Activated CD4-positive, alpha-beta T cell treated with anti-CD3 and anti-CD28 coated beads for 36 hours (primary cell): ENCODE measurements at regions not wholly inside any gene's neighbourhood (a gene's known extent, or its start where the extent isn't known, plus 50 kb on each side); places are given as distances from the start of the nearest gene placed in this dataset.

ENCODE experiments used
- ATAC-seq: fragments of 200-7000 bp; cut with Tn5 transposase; one replicate; pipeline ENCODE4 v1.10.0; 2021; ENCODE audit warnings: mild to moderate bottlenecking, moderate library complexity
- CTCF ChIA-PET: fragments of 350-600 bp; sonication (Branson Sonifier 250); formaldehyde crosslinking; loops from one replicate; lab custom pipeline; 2021; ENCODE audit warnings: antibody characterized with exemption; lab: Charles Lee
- POLR2A ChIA-PET: fragments of 350-600 bp; sonication (Branson Sonifier 250); formaldehyde crosslinking; loops from one replicate; lab custom pipeline; 2021; ENCODE audit warnings: antibody characterized with exemption, inconsistent platforms; lab: Charles Lee
- DNase-seq: peaks from one replicate; pipeline ENCODE4 v3.0.0-alpha.2; 2020
- H3K27ac Mint-ChIP-seq: one replicate; pipeline ENCODE4 v1.8.0; 2021; ENCODE audit warnings: mixed read lengths
- H3K27me3 Mint-ChIP-seq: one replicate; pipeline ENCODE4 v1.8.0; 2021; ENCODE audit warnings: mixed read lengths
- H3K36me3 Mint-ChIP-seq: one replicate; pipeline ENCODE4 v1.8.0; 2021; ENCODE audit warnings: low read depth, mixed read lengths
- H3K4me1 Mint-ChIP-seq: one replicate; pipeline ENCODE4 v1.8.0; 2021; ENCODE audit warnings: mixed read lengths
- H3K4me3 Mint-ChIP-seq: one replicate; pipeline ENCODE4 v1.8.0; 2021; ENCODE audit warnings: mild to moderate bottlenecking, moderate library complexity, mixed read lengths
- H3K9me3 Mint-ChIP-seq: one replicate; pipeline ENCODE4 v1.8.0; 2021; ENCODE audit warnings: low read depth, mixed read lengths
- intact Hi-C, 2 experiments: fragments of 100-400 bp; cut with DNase I in 1 of 2; cut with micrococcal nuclease in 1 of 2; formaldehyde crosslinking; loops; one replicate each; pipeline versions ENCODE4 v1.14.2 to v1.15.1; 2022 to 2024; cut with DNase I, micrococcal nuclease

GRCh38 chr17:17398188-17398942 is 78.4 kb upstream of the MED9 start:
- no peaks in the 10 kb centered on the region for H3K9me3 Mint-ChIP-seq
- peaks cover 16% of the 10 kb centered on the region for H3K4me1 Mint-ChIP-seq
- intact Hi-C loops: no loop called here
- no peak overlapping the region for H3K4me3 Mint-ChIP-seq
- no peaks in the 10 kb centered on the region for H3K27me3 Mint-ChIP-seq
- DNase-seq: no peak
- no peak for ATAC-seq
- H3K27ac Mint-ChIP-seq: no peak overlapping the region
- ChIA-PET POLR2A (no interaction called here), CTCF (no interaction called here)
- no peaks in the 10 kb centered on the region for H3K36me3 Mint-ChIP-seq

- POLR2A ChIA-PET: no interaction called here
- peaks cover 25% of the 10 kb centered on the region for H3K4me1 Mint-ChIP-seq
- no peak overlapping the region for H3K27ac Mint-ChIP-seq
- ATAC-seq: no peak
- no peak for DNase-seq
- no peaks in the 10 kb centered on the region for H3K27me3 Mint-ChIP-seq
- CTCF ChIA-PET: interaction anchor here (1.0 to 1.4 kb wide), 2 partner anchors 8 to 22 kb away, joined by 4 to 5 read pairs; no protein-coding TSS in a partner anchor
- no peak overlapping the region for H3K4me3 Mint-ChIP-seq
- H3K36me3 Mint-ChIP-seq: no peaks in the 10 kb centered on the region
- intact Hi-C loops: no loop called here
- no peaks in the 10 kb centered on the region for H3K9me3 Mint-ChIP-seq
Observed at GRCh38 chr17:17398943-17399926, 77.6 kb upstream of the MED9 start.

- CTCF ChIA-PET: interaction anchor here (0.7 to 1.4 kb wide), 3 partner anchors 9 to 79 kb away, joined by 4 to 5 read pairs (median 4); no protein-coding TSS in a partner anchor
Observed at GRCh38 chr17:17400070-17400469, 76.7 kb upstream of the MED9 start.

GRCh38 chr17:17400566-17401184 is 76.1 kb upstream of the MED9 start:
- DNase-seq: no peak
- POLR2A ChIA-PET: no interaction called here

More at GRCh38 chr17:17400070-17400469, 76.7 kb upstream of the MED9 start:
- DNase-seq: no peak
- no peaks in the 10 kb centered on the region for H3K36me3 Mint-ChIP-seq
- H3K27ac Mint-ChIP-seq: no peak overlapping the region
- no peaks in the 10 kb centered on the region for H3K27me3 Mint-ChIP-seq
- ATAC-seq: no peak
- POLR2A ChIA-PET: no interaction called here
- H3K4me3 Mint-ChIP-seq: no peak overlapping the region
- no peaks in the 10 kb centered on the region for H3K9me3 Mint-ChIP-seq
- H3K4me1 Mint-ChIP-seq: peaks cover 33% of the 10 kb centered on the region
- intact Hi-C loops: no loop called here

GRCh38 chr17:17401271-17401781 is 75.5 kb upstream of the MED9 start:
- H3K27me3 Mint-ChIP-seq: no peaks in the 10 kb centered on the region
- intact Hi-C loops: no loop called here
- H3K4me1 Mint-ChIP-seq: peaks cover 46% of the 10 kb centered on the region
- no peak overlapping the region for H3K27ac Mint-ChIP-seq
- CTCF ChIA-PET: no interaction called here
- ATAC-seq (no peak), DNase-seq (peak; percentile 33)
- H3K4me3 Mint-ChIP-seq: no peak overlapping the region
- POLR2A ChIA-PET: no interaction called here
- H3K9me3 Mint-ChIP-seq: no peaks in the 10 kb centered on the region
- no peaks in the 10 kb centered on the region for H3K36me3 Mint-ChIP-seq

More at GRCh38 chr17:17400566-17401184, 76.1 kb upstream of the MED9 start:
- no peaks in the 10 kb centered on the region for H3K36me3 Mint-ChIP-seq
- no peak overlapping the region for H3K4me3 Mint-ChIP-seq
- H3K27ac Mint-ChIP-seq: no peak overlapping the region
- intact Hi-C loops: no loop called here
- no peaks in the 10 kb centered on the region for H3K27me3 Mint-ChIP-seq
- H3K4me1 Mint-ChIP-seq: peaks cover 40% of the 10 kb centered on the region
- CTCF ChIA-PET: interaction anchor here (0.7 to 1.4 kb wide), 3 partner anchors 9 to 78 kb away, joined by 4 to 5 read pairs (median 4); no protein-coding TSS in a partner anchor
- H3K9me3 Mint-ChIP-seq: no peaks in the 10 kb centered on the region
- no peak for ATAC-seq

- H3K4me1 Mint-ChIP-seq: peaks cover 53% of the 10 kb centered on the region
- H3K36me3 Mint-ChIP-seq: no peaks in the 10 kb centered on the region
- DNase-seq: no peak
- no peak overlapping the region for H3K4me3 Mint-ChIP-seq
- H3K9me3 Mint-ChIP-seq: no peaks in the 10 kb centered on the region
- ATAC-seq: no peak
- CTCF ChIA-PET: interaction anchor here (0.6 to 1.4 kb wide), 4 partner anchors 11 to 385 kb away, joined by 3 to 4 read pairs (median 3); no protein-coding TSS in a partner anchor
- intact Hi-C loops: no loop called here
- H3K27ac Mint-ChIP-seq: no peak overlapping the region
- H3K27me3 Mint-ChIP-seq: no peaks in the 10 kb centered on the region
- POLR2A ChIA-PET: no interaction called here
Observed at GRCh38 chr17:17402558-17402957, 74.2 kb upstream of the MED9 start.

GRCh38 chr17:17403065-17403464 is 73.7 kb upstream of the MED9 start:
- DNase-seq (no peak), ATAC-seq (no peak)
- ChIA-PET POLR2A (no interaction called here), CTCF (interaction anchor here (0.6 to 1.4 kb wide), 4 partner anchors 12 to 386 kb away, joined by 3 to 4 read pairs (median 3); no protein-coding TSS in a partner anchor)
- intact Hi-C loops: no loop called here
- H3K27ac Mint-ChIP-seq: peak overlapping the region; percentile 66
- peaks cover 56% of the 10 kb centered on the region for H3K4me1 Mint-ChIP-seq
- H3K4me3 Mint-ChIP-seq: no peak overlapping the region
- no peaks in the 10 kb centered on the region for H3K36me3 Mint-ChIP-seq
- no peaks in the 10 kb centered on the region for H3K27me3 Mint-ChIP-seq
- H3K9me3 Mint-ChIP-seq: no peaks in the 10 kb centered on the region

- CTCF ChIA-PET: no interaction called here
- Mint-ChIP-seq H3K4me1 (peaks cover 61% of the 10 kb centered on the region), H3K9me3 (no peaks in the 10 kb centered on the region)
Observed at GRCh38 chr17:17403899-17404576, 72.8 kb upstream of the MED9 start.

GRCh38 chr17:17405673-17406072 is 71.1 kb upstream of the MED9 start:
- ATAC-seq (no peak), DNase-seq (no peak)
- H3K36me3 Mint-ChIP-seq: no peaks in the 10 kb centered on the region
- peaks cover 61% of the 10 kb centered on the region for H3K4me1 Mint-ChIP-seq
- H3K9me3 Mint-ChIP-seq: no peaks in the 10 kb centered on the region
- no peak overlapping the region for H3K4me3 Mint-ChIP-seq
- ChIA-PET POLR2A (interaction anchor here (0.6 kb wide), 1 partner anchor 10 kb away, joined by 3 read pairs; no protein-coding TSS in a partner anchor), CTCF (interaction anchor here (0.6 kb wide), 2 partner anchors 12 to 48 kb away, joined by 3 read pairs; no protein-coding TSS in a partner anchor)
- H3K27ac Mint-ChIP-seq: no peak overlapping the region
- H3K27me3 Mint-ChIP-seq: no peaks in the 10 kb centered on the region
- intact Hi-C loops: no loop called here

More at GRCh38 chr17:17403899-17404576, 72.8 kb upstream of the MED9 start:
- Mint-ChIP-seq H3K27me3 (no peaks in the 10 kb centered on the region), H3K4me3 (peak overlapping the region; percentile 16), H3K36me3 (no peaks in the 10 kb centered on the region), H3K27ac (peak overlapping the region; percentile 66)
- intact Hi-C loops: no loop called here
- peak; percentile 75 for ATAC-seq
- POLR2A ChIA-PET: no interaction called here
- peak; percentile 63 for DNase-seq

- no peaks in the 10 kb centered on the region for H3K9me3 Mint-ChIP-seq
- ATAC-seq (no peak), DNase-seq (no peak)
- POLR2A ChIA-PET: interaction anchor here (0.6 kb wide), 1 partner anchor 10 kb away, joined by 3 read pairs; no protein-coding TSS in a partner anchor
- CTCF ChIA-PET: interaction anchor here (0.6 kb wide), 2 partner anchors 49 to 1212 kb away, joined by 3 read pairs; no protein-coding TSS in a partner anchor
- no peaks in the 10 kb centered on the region for H3K36me3 Mint-ChIP-seq
- no peaks in the 10 kb centered on the region for H3K27me3 Mint-ChIP-seq
- peaks cover 61% of the 10 kb centered on the region for H3K4me1 Mint-ChIP-seq
- no peak overlapping the region for H3K4me3 Mint-ChIP-seq
- H3K27ac Mint-ChIP-seq: no peak overlapping the region
- intact Hi-C loops: no loop called here
Observed at GRCh38 chr17:17406225-17406624, 70.6 kb upstream of the MED9 start.
